HG02623 (cell line): ENCODE measurements at regions not wholly inside any gene's neighbourhood (a gene's known extent, or its start where the extent isn't known, plus 50 kb on each side); places are given as distances from the start of the nearest gene placed in this dataset.

Source experiments
- ATAC-seq: cut with Tn5 transposase; IDR thresholded peaks from one replicate; pipeline ENCODE4 v1.9.1; 2021; ENCODE audit warnings: moderate library complexity; ENCODE audit not compliant: unreplicated experiment

DNA sequence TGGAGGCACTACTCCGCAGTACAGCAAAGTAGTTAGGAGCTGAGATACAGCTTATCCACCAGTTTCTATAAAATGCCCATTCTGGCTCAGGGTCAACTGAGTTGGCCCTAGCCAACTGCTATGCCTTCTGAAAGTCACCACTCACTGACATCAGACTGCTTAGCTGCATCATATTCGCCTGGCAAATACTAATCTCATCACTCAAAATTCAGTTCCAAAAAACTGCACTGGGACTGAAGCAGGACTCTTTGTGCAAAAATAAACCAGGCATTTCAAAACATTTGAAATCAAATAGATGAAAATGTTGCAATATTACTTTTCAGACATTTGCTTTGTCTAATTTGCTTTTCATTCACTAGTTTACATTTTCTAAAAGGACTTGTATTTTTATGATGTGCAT lies 230.0 kb downstream of the ALDH8A1 start:
- ATAC-seq, result no peak

DNA sequence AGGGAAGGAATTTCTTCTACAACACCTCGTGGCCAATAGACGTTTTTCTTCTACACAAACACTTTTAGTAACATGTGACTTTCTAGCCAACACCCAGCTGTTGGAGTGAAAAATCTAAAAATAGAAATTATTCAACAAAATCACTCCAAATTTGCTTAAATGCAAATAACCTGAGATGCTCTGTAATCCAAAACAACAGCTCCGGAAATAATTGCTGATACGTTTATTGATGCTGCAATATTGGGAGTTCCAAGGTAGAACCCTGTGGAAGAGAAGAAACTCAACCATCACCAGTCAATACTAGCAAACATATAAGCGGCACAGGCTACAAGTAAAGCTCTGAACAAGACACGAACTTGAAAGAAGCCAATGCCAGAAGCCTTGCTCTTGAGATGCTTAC lies 230.6 kb downstream of the ALDH8A1 start:
- ATAC-seq, result no peak

DNA sequence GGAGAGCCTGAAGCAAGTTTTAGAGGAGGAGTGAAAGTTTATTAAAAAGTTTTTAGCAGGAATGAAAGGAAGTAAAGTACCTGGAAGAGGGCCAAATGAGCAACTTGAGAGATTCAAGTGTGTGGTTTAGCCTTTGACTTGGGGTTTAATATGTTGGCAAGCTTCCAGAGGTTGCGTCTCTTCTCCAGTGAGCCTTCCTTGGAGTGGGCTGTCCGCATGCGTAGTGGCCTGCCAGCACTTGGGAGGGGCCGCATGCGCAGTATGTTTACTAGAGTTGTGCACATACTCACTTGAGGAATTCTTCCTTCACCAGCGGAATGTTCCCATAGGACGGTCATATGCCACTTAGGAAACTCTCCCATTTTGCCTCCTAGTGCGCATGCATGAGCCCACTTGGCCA lies 235.2 kb downstream of the ALDH8A1 start:
- no peak for ATAC-seq

DNA sequence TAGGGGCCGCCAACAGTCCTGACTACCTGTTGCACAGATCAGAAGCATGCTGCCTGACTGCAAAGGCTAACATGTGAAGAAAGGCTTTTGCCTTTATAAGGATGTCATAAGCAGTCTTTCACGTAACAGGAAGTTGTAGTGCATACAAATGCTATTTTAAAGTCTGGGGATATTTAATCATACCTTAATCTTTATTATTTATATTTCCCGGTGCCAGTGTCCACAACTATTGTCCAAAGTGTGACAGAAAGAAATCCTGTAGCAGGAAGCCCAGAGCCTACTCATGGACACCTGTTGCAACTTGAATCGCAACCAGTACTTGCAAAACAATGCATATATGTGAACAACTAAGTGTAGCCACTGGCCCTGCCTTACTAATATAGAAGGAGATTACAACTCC lies 235.8 kb downstream of the ALDH8A1 start:
- ATAC-seq, result no peak

DNA sequence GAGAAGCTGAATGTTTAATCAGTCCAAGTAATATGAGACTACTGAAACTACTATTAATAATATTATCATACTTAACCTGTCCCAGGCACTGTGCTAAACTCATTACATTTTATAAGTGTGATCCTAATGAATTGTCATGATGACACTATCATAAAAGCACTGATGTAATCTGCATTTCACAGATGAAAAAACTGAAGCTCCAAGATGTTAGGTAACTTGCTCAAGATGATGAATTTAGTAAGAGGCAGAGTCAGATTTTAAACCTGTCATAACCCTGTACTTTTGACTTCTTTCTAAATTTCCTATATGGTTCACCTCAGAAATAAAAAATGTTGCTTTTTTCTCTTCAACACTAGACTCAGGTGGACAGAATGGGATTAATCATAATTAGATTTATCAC lies 237.6 kb downstream of the ALDH8A1 start:
- ATAC-seq, result no peak

DNA sequence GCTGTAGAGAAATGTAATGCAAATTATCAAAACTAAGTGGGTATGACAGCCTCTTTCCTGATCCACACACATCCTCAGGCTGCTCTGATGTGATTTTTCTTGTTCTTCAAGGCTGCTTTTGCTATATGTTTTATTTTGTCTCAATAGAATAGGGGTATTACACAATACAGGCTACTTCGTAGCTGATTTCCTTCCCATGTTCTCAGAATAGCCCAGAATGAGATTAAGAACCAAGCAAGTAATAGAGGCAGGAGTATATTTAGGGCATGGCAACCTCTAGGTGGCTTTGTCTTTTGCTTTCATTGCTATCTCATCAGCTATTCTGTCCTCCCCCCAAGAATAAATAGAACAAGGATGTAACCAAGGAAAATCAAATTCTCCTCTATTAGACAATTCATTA lies 241.8 kb downstream of the ALDH8A1 start:
- no peak for ATAC-seq

DNA sequence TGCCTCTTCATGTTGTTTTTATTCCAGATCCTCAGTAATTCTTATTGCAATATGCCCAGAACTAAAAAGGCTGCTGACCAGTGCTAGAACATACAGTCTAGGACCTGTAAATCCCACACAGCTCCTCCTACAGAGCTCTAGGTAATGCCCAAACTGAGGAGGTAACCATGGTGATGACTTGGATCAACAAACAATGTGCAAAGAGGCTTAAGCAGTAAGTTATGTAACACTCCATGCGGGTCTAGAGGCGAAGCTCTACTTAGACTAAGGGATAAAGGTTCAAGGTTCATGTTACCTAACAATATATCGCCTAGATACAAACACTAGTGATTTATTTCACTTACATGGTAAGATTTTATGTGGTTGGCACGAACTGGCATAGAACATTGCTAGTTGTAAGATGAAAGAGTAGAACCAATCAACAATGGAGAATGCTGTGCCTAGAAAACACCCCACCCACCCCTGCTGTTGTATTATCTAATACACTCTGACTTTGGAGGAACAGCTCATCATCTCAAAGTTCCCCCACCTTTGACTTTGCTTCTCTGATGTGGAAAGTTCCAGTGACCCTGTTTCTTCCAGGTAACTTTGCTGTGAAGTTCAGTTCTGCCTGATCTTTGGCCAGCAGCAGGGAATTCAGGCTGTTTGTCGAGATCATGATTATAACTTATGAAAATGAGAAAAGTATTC lies 242.4 kb downstream of the ALDH8A1 start:
- no peak for ATAC-seq

DNA sequence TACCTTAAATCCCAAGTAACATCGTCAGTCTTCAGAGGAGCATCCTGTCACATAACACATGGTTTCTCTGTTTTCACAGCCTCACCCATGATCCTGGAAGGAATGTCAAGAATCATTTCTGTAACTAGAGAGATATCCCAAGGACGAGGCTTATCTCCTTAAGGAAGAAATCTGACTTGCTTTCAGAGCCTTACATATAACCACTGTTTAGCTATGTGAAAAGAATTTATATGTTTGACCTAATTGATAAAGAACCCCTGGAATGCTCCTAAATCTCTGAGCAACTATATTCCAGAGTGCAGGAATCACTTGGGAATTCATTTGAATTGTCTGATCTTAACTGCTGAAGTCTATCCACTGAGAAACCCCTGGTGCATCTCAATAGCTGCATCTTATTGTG lies 243.1 kb downstream of the ALDH8A1 start:
- no peak for ATAC-seq

DNA sequence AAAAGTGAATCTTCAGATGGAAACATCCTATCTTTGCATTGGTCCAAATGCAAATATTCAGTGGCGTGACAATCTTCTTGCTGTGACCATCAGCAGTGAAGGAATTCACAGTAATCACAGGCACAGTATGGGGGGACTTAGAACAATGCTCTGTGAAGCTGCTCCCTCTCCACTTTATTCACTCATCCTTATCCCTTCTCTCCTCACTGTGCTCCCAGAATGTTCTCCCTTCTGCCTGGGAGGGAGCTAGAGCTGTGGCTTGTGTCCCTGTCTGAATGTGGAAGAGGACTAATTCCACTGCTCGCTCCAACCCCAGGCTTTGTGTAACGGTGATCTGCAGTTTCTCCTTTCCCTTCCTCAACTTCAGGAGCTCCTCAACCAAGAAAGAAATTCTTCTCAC lies 243.7 kb downstream of the ALDH8A1 start:
- ATAC-seq, result no peak

DNA sequence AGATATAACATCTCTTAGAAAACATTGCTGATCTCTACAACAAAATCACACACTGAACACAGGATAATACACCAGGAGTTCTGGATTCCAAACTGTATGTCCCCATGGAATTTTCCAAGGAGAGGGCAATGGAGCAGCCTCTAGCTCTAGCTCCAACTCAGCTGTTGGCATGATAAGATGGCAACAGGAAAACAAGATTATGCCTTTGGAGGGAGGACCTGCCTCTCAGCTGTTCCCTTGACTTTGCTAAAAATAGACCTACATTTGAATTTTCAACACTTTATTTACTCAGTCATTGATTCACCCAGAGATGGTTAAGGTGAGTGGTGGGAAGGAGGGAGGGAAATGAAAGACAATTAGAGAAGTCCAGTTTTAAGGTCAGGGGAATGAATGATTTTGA lies 246.7 kb downstream of the ALDH8A1 start:
- ATAC-seq, result no peak

DNA sequence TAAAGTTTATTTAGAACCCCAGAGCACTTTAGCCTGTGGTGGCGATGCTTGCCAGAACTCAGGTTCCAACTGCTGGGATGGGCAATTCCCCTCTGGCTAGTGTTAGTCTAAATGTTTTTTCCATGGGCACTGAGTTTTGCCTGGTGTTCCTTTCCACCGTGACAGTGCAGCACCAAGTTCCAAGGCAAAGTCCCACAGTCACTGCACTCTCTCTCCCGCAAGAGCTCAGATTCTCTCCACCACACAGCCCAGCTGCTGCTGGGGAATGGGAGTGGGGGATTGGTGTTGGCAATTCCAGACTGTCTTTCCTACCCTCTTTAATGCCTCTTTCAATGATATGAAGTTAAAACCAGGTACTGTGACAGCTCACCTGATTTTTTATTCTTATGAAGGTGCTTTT lies 247.6 kb downstream of the ALDH8A1 start:
- ATAC-seq, result no peak

DNA sequence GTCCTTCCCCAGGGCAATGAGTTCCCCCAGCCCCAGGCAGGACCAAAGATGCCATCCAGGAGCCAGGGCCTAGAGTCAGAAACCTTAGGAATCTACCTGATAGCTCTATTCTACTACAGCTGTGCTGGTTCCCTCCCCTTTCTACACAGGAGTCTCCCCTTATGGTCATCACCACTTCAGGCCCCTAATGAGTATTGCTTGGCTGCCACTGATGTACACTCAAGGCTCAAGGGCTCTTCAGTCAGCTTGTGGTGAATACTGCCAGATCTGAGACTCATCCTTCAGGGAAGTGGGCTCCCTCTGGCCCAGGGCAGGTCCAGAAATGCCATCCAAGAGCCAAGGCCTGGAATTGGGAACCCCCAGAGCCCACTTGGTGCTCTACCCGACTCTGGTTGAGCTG lies 248.6 kb downstream of the ALDH8A1 start:
- ATAC-seq, result no peak

DNA sequence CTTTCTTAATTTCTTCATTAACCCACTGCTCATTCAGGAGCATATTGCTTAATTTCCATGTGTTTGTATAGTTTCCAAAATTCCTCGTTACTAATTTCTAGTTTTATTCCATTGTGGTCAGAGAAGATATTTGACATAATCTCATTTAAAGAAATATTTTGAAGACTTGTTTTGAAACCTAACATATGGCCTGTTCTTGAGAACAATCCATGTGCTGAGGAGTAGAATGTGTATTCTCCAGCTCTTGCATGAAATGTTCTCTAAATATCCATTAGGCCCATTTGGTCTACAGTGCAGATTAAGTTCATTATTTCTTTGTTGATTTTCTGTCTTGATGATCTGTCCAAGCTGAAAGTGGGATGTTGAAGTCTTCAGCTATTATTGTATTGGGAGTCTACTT lies 251.7 kb downstream of the ALDH8A1 start:
- ATAC-seq, result no peak

DNA sequence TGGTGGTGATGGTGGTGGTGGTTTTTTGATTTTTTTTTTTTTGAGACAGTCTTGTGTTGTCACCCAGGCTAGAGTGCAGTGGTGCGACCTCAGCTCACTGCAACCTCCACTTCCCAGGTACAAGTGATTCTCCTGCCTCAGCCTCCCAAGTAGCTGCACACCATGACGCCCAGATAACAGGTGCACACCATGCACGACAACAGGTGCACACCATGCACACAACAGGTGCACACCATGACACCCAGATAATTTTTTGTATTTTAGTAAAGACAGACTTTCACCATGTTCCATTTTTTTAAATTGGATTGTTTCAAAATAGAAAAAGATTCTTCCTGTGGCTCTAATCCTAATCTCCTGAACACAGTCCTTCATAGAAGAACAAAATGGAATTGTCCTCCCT lies 257.9 kb downstream of the ALDH8A1 start:
- ATAC-seq, result no peak

DNA sequence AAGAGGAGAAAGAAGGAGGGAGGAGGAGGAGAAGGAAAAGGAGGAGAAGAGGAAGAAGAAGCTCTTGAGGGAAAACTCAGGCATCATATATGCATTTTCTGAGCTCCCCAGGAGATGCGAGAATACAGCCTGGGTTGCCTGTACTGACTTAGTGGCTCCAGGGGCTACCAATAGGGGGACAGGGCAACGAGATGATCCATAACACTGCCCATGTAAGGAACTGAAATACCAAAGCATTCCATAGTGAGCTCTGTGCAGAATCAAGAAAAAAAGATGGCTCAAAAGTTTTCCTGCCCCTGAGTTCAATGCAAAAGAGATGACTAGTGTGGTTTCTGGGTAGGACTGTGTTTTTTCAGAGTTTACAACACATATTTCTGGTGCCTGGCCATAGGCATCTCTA lies 258.7 kb downstream of the ALDH8A1 start:
- ATAC-seq, result no peak

DNA sequence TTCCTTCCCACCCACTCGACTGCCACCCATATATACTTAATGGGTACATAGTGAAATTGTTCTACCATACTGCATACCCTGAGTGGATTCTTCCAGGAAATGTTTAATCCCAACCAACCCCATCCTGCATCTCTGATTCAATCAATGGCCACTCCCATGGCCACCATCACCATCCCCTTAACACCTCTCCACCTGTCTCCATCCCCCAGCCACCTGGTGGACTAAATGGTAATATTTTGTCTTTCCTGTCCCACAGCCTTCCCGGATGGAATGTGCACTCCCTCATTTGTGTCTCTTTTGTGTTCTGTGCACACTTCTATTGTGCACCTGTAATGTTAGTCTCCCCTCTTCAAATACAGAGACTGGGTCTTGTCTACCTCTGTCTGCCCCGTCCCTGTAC lies 259.9 kb downstream of the ALDH8A1 start:
- no peak for ATAC-seq

DNA sequence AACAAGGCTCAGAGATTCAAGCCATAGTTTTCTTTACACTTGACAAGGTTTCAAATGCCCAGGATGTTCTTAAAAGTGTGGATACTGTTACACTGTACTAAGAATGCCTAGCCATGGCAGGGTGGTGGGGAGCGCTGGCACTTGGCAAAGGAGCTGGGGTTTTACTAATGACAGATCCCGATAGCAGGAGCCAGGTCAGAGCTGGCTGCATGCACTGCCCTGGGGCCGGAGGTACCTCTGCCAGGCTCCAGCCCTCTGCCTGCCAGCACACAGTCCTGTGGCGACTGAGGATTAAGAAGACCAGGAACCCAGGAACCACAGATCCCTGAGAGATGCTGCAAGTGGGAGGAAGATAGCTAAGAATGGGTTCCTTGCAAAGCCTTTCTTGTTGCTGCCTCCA lies 260.3 kb downstream of the ALDH8A1 start:
- ATAC-seq, result no peak

DNA sequence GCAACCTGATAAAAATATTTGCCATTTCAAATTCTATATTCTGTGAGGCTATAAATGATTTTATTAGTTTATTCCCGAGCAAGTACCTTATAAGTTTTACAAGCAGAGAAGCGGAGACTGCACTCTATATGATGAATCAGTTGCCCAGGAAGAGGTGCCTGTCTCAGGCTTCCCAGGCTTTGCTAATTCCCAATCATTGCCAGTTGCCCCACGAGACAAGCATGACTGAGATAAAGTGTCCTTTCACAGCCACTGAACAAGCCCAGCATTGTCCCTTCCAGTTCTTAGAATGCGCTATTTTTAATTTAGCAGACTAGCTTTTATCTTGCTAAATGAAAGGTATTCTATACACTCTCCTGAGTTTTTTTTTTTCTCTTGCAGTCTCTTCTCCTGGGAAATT lies 260.7 kb downstream of the ALDH8A1 start:
- no peak for ATAC-seq

DNA sequence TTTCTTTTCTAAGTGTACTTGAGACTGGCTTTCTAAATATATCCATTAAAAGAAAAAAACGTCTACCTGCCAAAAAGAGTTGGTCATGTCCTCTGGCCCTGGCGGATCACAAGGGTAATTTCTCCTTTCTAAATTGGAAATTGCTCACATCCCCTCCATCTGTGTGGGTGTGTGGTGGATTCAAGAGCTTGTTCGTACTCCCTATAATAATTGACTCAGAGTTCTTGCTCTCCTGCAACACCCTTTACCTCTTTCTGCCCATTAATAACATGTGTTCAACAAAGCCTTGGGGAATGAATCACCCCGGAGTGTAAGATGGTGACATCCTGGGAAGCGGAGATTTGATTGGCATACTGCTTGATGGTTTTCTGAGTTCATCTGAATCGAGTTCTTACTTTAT lies 263.8 kb downstream of the ALDH8A1 start:
- ATAC-seq, result no peak

DNA sequence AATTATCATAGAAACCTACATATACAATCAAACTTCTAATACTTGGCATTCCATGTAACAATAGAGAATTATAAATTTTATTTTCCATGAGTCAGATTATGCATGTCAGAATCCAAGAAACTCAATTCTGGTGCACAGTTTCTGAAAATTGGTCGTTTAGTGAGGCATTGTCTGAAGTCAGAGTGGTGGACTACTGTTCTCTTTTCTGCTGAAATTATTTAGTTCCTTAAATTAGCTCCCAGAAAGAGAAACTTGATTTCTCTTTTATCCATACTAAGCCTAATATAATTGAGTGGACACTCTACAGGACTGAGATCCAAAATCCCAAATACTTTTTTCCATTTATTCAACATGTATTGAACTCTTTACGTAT lies 265.5 kb downstream of the ALDH8A1 start:
- no peak for ATAC-seq

DNA sequence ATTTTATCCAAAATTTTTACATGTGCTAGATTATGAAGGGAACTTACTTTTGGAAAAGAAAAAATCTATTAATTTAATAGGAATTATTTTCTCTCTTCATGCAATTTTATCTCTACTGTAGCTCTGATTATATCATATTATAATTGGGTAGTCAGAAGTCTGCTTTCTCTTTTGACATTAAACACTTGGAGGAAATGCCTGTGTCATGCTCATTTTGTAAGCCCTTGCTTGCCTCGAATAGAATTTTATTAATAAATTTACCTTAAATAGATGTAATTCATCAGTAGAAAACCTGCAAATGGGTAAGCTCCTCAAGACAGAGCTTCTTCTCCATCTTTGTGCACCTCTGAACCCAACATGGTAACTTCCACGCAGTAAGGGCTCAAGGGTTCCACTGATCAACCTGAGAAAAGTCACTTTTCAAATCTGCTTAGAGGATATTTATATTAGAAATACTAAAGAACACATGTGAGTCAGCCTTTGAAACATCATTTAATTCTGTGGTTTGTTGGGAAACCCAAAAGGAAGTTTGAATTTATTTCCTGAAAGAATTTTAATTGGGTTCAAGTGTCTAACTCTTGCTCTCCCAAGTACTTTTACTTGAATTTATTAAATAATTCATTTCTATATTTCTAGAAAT lies 266.0 kb downstream of the ALDH8A1 start:
- no peak for ATAC-seq

DNA sequence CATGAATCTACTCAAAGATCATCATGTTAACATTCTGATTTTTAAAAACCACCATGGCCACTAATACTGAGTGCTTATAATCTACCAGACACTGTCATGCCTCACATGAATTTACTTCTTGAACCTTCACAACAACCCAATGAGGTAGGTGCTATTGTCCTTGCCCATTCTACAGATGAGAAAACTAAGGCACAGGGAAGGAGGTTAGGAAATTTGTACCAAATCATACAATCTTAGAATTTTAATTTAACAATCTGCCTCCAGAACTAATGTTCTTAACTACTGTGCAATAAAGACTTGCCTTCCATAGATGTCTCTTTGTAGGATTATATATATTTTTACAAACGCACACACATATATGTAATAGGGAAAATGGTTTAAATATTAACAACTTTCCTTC lies 269.5 kb downstream of the ALDH8A1 start:
- ATAC-seq, result no peak

DNA sequence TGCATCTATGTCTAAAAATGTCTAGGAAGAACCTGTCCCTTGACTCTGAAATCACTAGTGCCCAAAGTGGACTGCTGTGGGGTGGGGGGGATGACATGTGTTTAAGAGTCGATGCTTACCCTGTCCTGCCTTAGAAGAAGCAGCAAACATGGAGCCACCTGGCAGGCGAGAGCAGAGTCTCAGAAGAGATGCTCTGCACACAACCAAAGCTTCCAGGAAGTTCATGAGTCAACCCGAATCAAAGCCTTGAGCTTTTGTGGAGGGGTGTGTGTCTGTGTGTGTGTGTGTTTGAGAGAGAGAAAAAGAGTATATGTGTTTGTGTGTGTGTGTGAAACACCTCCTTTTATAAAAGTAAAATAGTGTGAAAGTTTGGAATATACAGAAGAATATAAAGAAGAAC lies 269.9 kb downstream of the ALDH8A1 start:
- no peak for ATAC-seq
